GM10248 (cell line): ENCODE measurements at regions not wholly inside any gene's neighbourhood (a gene's known extent, or its start where the extent isn't known, plus 50 kb on each side); places are given as distances from the start of the nearest gene placed in this dataset.

Source experiments
- CTCF ChIA-PET: fragments of 300-600 bp; sonication (Branson Sonifier 250); formaldehyde crosslinking; extraction: SDS; loops from one replicate; lab custom pipeline; 2021; ENCODE audit warnings: antibody characterized with exemption; lab: Yijun Ruan, JAX
- POLR2A ChIA-PET: fragments of 350-650 bp; sonication (Branson Sonifier 250); formaldehyde crosslinking; extraction: SDS; loops from one replicate; lab custom pipeline; 2020; ENCODE audit warnings: antibody characterized with exemption; lab: Yijun Ruan, JAX
- DNase-seq: peaks from one replicate; pipeline ENCODE4 v3.0.0; 2012; ENCODE audit errors: extremely low spot score
- TF ChIP-seq, protein P1 (sequence below): IDR thresholded peaks from 2 replicates; pipeline ENCODE4 v1.5.1; 2012; ENCODE audit warnings: mild to moderate bottlenecking, low read depth; ENCODE audit errors: extremely low read depth, missing control alignments, control extremely low read depth

DNA sequence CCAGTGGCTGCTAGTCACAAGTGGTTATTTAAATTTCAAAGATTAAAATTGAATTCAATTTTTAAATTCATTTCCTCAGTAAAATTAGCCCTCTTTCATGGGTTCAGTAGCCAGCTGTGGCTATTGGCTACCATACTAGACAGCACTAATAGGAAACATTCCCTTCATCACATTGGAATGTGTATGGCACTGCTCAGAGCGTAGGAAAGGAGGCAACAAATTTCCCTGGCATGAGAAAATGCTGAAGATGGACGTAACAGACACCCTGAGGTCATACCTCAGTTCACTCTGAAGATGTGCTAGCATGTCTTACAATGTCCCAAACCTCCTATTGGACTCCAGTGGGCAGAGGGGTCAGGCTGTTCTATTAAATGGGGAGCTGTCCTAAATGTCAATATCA lies 96.4 kb downstream of the C1QL2 start:
- TF ChIP-seq, protein P1, sequence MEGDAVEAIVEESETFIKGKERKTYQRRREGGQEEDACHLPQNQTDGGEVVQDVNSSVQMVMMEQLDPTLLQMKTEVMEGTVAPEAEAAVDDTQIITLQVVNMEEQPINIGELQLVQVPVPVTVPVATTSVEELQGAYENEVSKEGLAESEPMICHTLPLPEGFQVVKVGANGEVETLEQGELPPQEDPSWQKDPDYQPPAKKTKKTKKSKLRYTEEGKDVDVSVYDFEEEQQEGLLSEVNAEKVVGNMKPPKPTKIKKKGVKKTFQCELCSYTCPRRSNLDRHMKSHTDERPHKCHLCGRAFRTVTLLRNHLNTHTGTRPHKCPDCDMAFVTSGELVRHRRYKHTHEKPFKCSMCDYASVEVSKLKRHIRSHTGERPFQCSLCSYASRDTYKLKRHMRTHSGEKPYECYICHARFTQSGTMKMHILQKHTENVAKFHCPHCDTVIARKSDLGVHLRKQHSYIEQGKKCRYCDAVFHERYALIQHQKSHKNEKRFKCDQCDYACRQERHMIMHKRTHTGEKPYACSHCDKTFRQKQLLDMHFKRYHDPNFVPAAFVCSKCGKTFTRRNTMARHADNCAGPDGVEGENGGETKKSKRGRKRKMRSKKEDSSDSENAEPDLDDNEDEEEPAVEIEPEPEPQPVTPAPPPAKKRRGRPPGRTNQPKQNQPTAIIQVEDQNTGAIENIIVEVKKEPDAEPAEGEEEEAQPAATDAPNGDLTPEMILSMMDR: no peak
- no peak for DNase-seq
- ChIA-PET POLR2A (no interaction called here), CTCF (no interaction called here)

DNA sequence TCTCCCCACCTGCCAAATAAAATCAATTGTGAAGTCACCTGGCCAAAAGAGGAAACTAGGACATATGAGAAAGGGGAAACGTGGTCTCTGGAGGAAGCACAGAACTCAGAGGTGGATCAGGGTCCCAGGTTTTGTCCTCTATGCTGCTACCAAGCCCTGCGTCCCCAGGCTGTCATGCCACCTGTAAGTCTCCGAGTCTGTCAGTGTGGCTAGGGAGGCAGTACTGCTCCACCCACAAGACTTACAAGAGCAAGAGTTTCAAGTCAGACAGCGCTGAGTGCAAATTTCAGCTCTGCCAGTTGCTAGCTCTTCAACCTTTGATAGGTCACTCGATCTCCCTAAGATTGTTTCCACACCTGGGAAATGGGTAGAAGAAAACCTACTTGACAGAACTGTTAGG lies 98.6 kb downstream of the C1QL2 start:
- ChIA-PET POLR2A (no interaction called here), CTCF (no interaction called here)
- TF ChIP-seq, protein P1: no peak
- peak; percentile 1 for DNase-seq

DNA sequence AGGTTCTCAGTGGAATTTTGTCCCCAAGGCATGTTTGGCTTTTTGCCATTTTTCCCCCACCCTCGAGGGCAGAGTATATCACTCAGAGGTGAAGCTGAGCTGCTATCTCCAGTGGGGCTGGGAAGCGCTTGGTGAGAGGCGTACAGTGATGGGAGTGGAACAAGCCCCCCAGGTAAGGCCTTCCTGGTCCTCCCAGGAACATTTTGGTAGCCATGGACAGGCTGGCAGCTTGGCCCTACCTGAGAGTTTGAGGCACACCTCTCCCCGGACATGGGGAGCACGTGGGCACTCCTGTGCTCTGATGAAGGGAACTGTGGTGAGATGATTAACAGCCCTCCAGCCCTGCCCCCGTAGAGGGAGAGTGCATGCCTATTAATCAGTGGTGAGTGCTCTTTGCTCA lies 99.3 kb downstream of the C1QL2 start:
- TF ChIP-seq, protein P1: no peak
- ChIA-PET CTCF (no interaction called here), POLR2A (no interaction called here)
- peak; percentile 1 for DNase-seq

DNA sequence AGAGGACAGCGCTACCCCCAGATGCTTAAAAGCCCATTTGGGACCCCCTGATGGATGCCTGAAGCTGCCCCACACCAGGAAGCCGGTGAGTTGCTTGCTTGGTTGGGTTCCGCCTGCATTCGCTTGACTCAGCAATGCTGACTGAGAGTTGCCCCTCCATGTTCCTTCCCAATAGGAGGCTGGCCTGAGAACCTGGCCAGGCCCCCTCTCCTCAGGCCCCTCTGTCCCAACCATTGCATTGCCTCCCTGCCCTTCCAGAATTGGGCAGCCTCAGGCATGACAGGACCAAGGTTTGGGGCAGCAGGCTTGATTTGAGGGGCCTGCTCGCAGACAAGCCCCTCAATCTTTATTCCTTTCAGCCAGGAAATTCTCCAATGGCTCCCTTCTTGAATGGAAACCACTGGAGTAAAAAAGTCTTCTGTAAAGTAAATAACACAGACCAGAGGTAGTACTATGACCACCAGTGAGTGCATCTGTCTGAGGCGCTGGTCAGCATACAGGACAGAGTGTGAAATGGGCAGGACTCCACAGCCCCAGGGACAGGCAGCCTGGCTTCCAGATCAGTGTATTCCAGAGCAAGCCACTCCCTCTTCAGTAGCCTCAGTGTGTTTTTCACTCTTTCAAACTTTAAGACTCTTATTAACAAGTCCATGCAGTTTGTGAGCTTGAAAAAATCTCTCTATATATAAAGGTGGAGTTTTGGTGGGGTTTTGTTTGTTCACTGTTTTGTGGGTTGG lies 104.7 kb downstream of the C1QL2 start:
- peak; percentile 6 for DNase-seq
- CTCF ChIA-PET: no interaction called here
- TF ChIP-seq, protein P1: no peak
- POLR2A ChIA-PET: no interaction called here

DNA sequence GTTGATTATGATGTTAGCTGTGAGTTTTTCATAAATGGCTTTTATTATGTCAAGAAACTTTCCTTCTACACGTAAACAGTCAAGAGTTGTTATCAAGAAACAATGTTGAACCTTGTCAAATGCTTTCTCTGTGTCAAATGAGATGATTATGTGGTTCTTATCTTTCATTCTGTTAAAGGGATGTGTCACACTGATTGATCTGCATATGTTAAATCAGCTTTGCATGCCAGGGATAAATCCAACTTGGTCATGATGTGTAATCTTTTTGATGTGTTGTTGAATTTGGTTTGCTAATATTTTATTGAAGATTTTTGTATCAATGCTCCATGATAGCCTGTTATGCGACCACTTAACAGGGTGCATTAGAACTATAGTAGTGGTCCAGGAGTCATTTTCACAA lies 107.3 kb downstream of the C1QL2 start:
- ChIA-PET CTCF (interaction anchor here (2.0 kb wide), 1 partner anchor 170 kb away, joined by 6 read pairs; no protein-coding TSS in a partner anchor), POLR2A (no interaction called here)
- no peak for DNase-seq
- TF ChIP-seq, protein P1: no peak

DNA sequence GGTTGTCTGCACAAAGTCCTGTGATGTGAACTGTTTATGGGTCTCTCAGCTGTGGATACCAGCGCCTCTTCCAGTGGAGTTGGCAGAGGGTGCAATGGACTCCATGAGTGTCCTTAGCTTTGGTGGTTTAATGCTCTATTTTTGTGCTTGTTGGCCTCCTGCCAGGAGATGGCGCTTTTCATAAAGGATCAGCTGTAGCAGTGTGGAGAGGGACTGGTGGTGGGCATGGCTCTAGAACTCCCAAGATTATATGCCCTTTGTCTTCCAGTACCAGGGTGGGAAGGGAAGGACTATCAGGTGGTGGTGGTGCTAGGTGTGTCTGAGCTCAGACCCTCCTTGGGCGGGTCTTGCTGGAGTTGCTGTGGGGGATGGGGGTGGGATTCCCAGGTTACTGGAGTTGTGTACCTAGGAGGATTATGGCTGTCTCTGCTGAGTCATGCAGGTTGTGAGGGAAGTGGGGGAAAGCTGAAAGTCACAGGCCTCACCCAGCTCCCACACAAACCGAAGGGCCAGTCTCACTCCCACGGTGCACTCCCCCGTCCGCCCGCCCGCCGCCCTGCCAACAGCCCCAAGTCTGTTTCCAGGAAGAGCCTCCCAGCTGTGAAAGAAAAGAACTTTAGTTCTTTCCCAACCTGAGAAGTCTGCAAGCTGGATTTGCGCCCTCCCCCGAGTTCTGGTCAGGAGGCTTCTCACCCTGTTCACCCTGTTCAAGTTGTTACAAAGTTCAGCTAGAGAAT lies 108.1 kb downstream of the MARCO start:
- no peak for DNase-seq
- TF ChIP-seq, protein P1: no peak
- ChIA-PET CTCF (interaction anchor here (1.0 to 2.0 kb wide), 4 partner anchors 11 to 426 kb away, joined by 3 to 6 read pairs (median 4); no protein-coding TSS in a partner anchor), POLR2A (no interaction called here)
